ENCODE measurements at regions not wholly inside any gene's neighbourhood (a gene's known extent, or its start where the extent isn't known, plus 50 kb on each side); places are given as distances from the start of the nearest gene placed in this dataset.
"Not testable (repeated sequence)": the region's sequence is repeated elsewhere in the genome, so short reads cannot be mapped to it uniquely, and the experiment has no call there.

- Histone ChIP-seq H3K4me3 (ENCODE audit: low read depth, low read length) (no peak overlapping the region), H3K36me3 (no peaks in the 10 kb centered on the region), H3K27ac (no peak overlapping the region), H3K27me3 (ENCODE audit: insufficient read depth, low read depth, severe bottlenecking) (no peaks in the 10 kb centered on the region), H3K9me3 (ENCODE audit: severe bottlenecking) (no peaks in the 10 kb centered on the region)
- no peak for TF ChIP-seq CTCF (IDR thresholded peaks at IDR 0.05; ENCODE audit: low read depth, low read length)
- DNase-seq = no peak
Observed at GRCh38 chr6:134772671-134773360, 177.1 kb downstream of the ALDH8A1 start.

GRCh38 chr6:134768931-134769330 is 181.0 kb downstream of the ALDH8A1 start:
- Histone ChIP-seq H3K36me3 (no peaks in the 10 kb centered on the region), H3K27ac (no peak overlapping the region), H3K4me3 (ENCODE audit: low read depth, low read length) (no peak overlapping the region), H3K9me3 (ENCODE audit: severe bottlenecking) (no peaks in the 10 kb centered on the region), H3K27me3 (ENCODE audit: insufficient read depth, low read depth, severe bottlenecking) (no peaks in the 10 kb centered on the region)
- TF ChIP-seq CTCF (IDR thresholded peaks at IDR 0.05; ENCODE audit: low read depth, low read length) = no peak
- DNase-seq = no peak

GRCh38 chr6:134766497-134766896 is 183.4 kb downstream of the ALDH8A1 start:
- Histone ChIP-seq H3K27me3 (ENCODE audit: insufficient read depth, low read depth, severe bottlenecking) (no peaks in the 10 kb centered on the region), H3K36me3 (no peaks in the 10 kb centered on the region), H3K9me3 (ENCODE audit: severe bottlenecking) (no peaks in the 10 kb centered on the region), H3K27ac (no peak overlapping the region), H3K4me3 (ENCODE audit: low read depth, low read length) (no peak overlapping the region)
- no peak for TF ChIP-seq CTCF (IDR thresholded peaks at IDR 0.05; ENCODE audit: low read depth, low read length)
- peak; percentile 63 for DNase-seq

- no peak overlapping the region for H3K27ac ChIP-seq
- no peaks in the 10 kb centered on the region for H3K9me3 ChIP-seq (ENCODE audit: severe bottlenecking)
- no peak for TF ChIP-seq CTCF (IDR thresholded peaks at IDR 0.05; ENCODE audit: low read depth, low read length)
- H3K27me3 ChIP-seq (ENCODE audit: insufficient read depth, low read depth, severe bottlenecking) = no peaks in the 10 kb centered on the region
- H3K36me3 ChIP-seq = no peaks in the 10 kb centered on the region
- DNase-seq = no peak
- no peak overlapping the region for H3K4me3 ChIP-seq (ENCODE audit: low read depth, low read length)
Observed at GRCh38 chr6:134764741-134765140, 185.2 kb downstream of the ALDH8A1 start.

GRCh38 chr6:134763575-134763974 is 186.3 kb downstream of the ALDH8A1 start:
- not testable (repeated sequence) for H3K4me3 ChIP-seq (ENCODE audit: low read depth, low read length); DNase-seq; H3K27ac ChIP-seq; H3K9me3 ChIP-seq (ENCODE audit: severe bottlenecking); H3K36me3 ChIP-seq; H3K27me3 ChIP-seq (ENCODE audit: insufficient read depth, low read depth, severe bottlenecking)

- Histone ChIP-seq H3K27ac (no peak overlapping the region), H3K4me3 (ENCODE audit: low read depth, low read length) (no peak overlapping the region), H3K9me3 (ENCODE audit: severe bottlenecking) (no peaks in the 10 kb centered on the region), H3K36me3 (no peaks in the 10 kb centered on the region), H3K27me3 (ENCODE audit: insufficient read depth, low read depth, severe bottlenecking) (no peaks in the 10 kb centered on the region)
- DNase-seq = no peak
- no peak for TF ChIP-seq CTCF (IDR thresholded peaks at IDR 0.05; ENCODE audit: low read depth, low read length)
Observed at GRCh38 chr6:134758621-134759020, 191.3 kb downstream of the ALDH8A1 start.

Data from WERI-Rb-1 (cell line).